CD4-positive, alpha-beta T cell (primary cell): ENCODE measurements at regions not wholly inside any gene's neighbourhood (a gene's known extent, or its start where the extent isn't known, plus 50 kb on each side); places are given as distances from the start of the nearest gene placed in this dataset.

Experiments used
- ATAC-seq: fragments of 200-7000 bp; cut with Tn5 transposase; one replicate; pipeline ENCODE4 v1.10.0; 2022; ENCODE audit warnings: mild to moderate bottlenecking; ENCODE audit not compliant: poor library complexity
- CTCF ChIA-PET: fragments of 350-600 bp; sonication (Branson Sonifier 250); formaldehyde crosslinking; loops from one replicate; lab custom pipeline; 2021; ENCODE audit warnings: antibody characterized with exemption, inconsistent platforms; lab: Charles Lee
- POLR2A ChIA-PET: fragments of 350-600 bp; sonication (Branson Sonifier 250); formaldehyde crosslinking; loops from one replicate; lab custom pipeline; 2021; ENCODE audit warnings: antibody characterized with exemption, inconsistent platforms; lab: Charles Lee
- DNase-seq, 14 experiments: peaks; one replicate each; pipeline ENCODE4 v3.0.0-alpha.2; 2013 to 2020; ENCODE audit warnings: mixed read lengths in 2 of 14
- H3K27ac ChIP-seq, 2 donors: one replicate each; pipeline versions ENCODE4 v1.5.1 to v1.7.0; 2013; ENCODE audit warnings: low read length in 2 of 2, low read depth in 1 of 2, mild to moderate bottlenecking in 1 of 2
- H3K27me3 ChIP-seq, 2 experiments: 1 replicate in 1 of 2; 2 replicates in 1 of 2; pipeline versions ENCODE4 v1.6.1 to v1.7.0; 2013; ENCODE audit warnings: low read length in 2 of 2, control low read depth in 1 of 2, mild to moderate bottlenecking in 1 of 2, moderate library complexity in 1 of 2; ENCODE audit not compliant: insufficient read depth in 2 of 2, control insufficient read depth in 1 of 2
- H3K36me3 ChIP-seq: one replicate; pipeline ENCODE4 v1.6.1; 2013; ENCODE audit warnings: low read length, control low read depth; ENCODE audit not compliant: insufficient read depth
- H3K4me1 ChIP-seq: one replicate; pipeline ENCODE4 v1.6.1; 2013; ENCODE audit warnings: low read length, control low read depth; ENCODE audit not compliant: insufficient read depth
- H3K4me3 ChIP-seq: one replicate; pipeline ENCODE4 v1.5.1; 2013; ENCODE audit warnings: mild to moderate bottlenecking, low read length, moderate library complexity
- H3K9me3 ChIP-seq, 2 experiments: 1 replicate in 1 of 2; 2 replicates in 1 of 2; pipeline versions ENCODE4 v1.6.1 to v1.7.0; 2013; ENCODE audit warnings: low read length in 2 of 2, mild to moderate bottlenecking in 2 of 2, control low read depth in 1 of 2, moderate library complexity in 1 of 2; ENCODE audit not compliant: control insufficient read depth in 1 of 2, insufficient read depth in 1 of 2
- H3K27ac Mint-ChIP-seq: one replicate; pipeline ENCODE4 v1.8.0; 2020; ENCODE audit warnings: mixed read lengths
- H3K27me3 Mint-ChIP-seq: one replicate; pipeline ENCODE4 v1.8.0; 2021; ENCODE audit warnings: mixed read lengths
- H3K36me3 Mint-ChIP-seq: one replicate; pipeline ENCODE4 v1.8.0; 2021; ENCODE audit warnings: low read depth, mixed read lengths
- H3K4me1 Mint-ChIP-seq: one replicate; pipeline ENCODE4 v1.8.0; 2021; ENCODE audit warnings: low read depth, mixed read lengths
- H3K4me3 Mint-ChIP-seq: one replicate; pipeline ENCODE4 v1.8.0; 2020; ENCODE audit warnings: mild to moderate bottlenecking, mixed read lengths
- H3K9me3 Mint-ChIP-seq: one replicate; pipeline ENCODE4 v1.8.0; 2020; ENCODE audit warnings: mixed read lengths
- intact Hi-C, 2 experiments: fragments of 100-400 bp; cut with DNase I in 1 of 2; cut with micrococcal nuclease in 1 of 2; formaldehyde crosslinking; loops; one replicate each; pipeline versions ENCODE4 v1.15.1 to v1.9.0; 2023 to 2025; cut with DNase I, micrococcal nuclease
- TF ChIP-seq, protein P1 (sequence below): fragments of 200-600 bp; IDR thresholded peaks from one replicate; pipeline ENCODE4 v1.8.0; 2022; ENCODE audit warnings: antibody characterized with exemption, mild to moderate bottlenecking

DNA sequence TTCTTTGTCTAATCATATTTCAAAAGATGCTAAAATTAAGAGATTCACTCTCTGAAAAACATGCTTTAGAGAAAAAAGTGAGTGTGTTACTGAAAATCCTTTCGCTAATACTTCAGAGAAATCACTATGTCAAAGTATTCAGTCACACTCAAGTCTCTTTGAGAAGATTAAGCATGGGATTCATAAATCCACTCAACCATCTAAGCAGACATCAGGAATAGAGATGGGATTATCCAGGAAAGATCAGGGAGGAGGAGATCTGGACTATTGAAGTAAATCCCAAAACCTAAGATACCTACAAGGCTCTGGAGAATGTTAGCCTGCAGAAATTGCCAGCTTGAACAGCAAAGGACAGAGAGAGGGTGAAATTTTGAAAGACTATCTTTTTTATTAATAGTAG, 317.2 kb upstream of the ACO1 start:
- no peak overlapping the region for H3K27ac Mint-ChIP-seq
- no peak for ATAC-seq
- no peaks in the 10 kb centered on the region for H3K36me3 Mint-ChIP-seq
- H3K4me3 Mint-ChIP-seq: no peak overlapping the region
- H3K9me3 Mint-ChIP-seq: no peaks in the 10 kb centered on the region
- CTCF ChIA-PET: no interaction called here
- H3K27me3 ChIP-seq: no peaks in the 10 kb centered on the region
- no peaks in the 10 kb centered on the region for H3K4me1 Mint-ChIP-seq
- H3K27me3 Mint-ChIP-seq: no peaks in the 10 kb centered on the region
- H3K4me3 ChIP-seq: no peak overlapping the region
- no peaks in the 10 kb centered on the region for H3K4me1 ChIP-seq
- H3K9me3 ChIP-seq: no peaks in the 10 kb centered on the region
- intact Hi-C loops: no loop called here
- H3K27ac ChIP-seq: no peak overlapping the region
- H3K36me3 ChIP-seq: no peaks in the 10 kb centered on the region
- POLR2A ChIA-PET: no interaction called here
- no peak for DNase-seq
- TF ChIP-seq, protein P1, sequence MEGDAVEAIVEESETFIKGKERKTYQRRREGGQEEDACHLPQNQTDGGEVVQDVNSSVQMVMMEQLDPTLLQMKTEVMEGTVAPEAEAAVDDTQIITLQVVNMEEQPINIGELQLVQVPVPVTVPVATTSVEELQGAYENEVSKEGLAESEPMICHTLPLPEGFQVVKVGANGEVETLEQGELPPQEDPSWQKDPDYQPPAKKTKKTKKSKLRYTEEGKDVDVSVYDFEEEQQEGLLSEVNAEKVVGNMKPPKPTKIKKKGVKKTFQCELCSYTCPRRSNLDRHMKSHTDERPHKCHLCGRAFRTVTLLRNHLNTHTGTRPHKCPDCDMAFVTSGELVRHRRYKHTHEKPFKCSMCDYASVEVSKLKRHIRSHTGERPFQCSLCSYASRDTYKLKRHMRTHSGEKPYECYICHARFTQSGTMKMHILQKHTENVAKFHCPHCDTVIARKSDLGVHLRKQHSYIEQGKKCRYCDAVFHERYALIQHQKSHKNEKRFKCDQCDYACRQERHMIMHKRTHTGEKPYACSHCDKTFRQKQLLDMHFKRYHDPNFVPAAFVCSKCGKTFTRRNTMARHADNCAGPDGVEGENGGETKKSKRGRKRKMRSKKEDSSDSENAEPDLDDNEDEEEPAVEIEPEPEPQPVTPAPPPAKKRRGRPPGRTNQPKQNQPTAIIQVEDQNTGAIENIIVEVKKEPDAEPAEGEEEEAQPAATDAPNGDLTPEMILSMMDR: no peak

DNA sequence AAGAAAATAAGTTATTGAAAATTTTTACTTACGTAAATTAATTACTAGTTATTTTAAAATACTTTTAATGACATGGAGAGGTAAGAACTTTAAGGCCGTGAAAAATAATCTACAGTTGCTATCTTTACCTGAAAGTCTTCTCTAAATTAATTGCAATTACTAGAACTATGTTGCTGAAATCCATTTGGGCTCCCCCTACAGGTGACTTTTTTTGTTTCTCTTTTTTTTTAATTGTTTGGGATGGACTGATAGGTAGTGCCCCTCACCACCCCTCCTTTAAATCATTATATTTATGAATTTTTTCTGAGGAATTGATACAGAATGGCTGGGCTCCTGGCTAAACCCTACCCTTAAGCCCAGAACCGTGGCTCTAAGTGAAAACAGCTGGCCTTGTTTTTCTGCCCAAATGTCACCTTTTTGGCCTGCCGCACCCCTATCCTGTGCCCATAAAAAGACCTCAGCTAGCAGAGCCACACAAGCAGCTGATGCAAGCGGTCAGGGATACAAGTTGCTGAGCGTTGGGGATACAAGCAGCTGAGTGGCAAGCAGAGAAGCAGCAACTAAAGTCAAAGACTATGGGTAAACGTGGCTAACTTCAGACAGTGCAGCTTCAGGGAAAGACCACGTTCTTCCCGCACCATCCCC, 315.2 kb upstream of the ACO1 start:
- H3K36me3 Mint-ChIP-seq: no peaks in the 10 kb centered on the region
- no peaks in the 10 kb centered on the region for H3K9me3 ChIP-seq
- POLR2A ChIA-PET: no interaction called here

DNA sequence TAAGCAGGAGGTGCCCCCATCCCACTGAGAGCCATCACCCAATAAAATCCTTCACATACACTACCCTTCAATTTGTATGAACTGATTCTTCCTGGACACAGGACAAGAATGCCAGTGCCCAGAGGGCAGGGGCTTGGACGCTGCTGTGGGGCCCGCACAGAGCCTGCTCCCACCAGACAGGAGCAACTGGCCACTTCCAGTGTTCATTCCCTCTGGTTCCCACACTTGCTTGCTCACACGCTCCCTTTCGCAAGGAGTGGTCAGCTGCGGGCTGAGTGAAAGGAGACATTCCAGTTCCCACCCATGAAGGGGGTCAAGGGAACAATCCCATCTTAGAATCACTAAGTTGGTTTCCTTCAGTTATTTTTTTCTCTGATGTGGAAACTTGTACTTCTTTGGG, 314.5 kb upstream of the ACO1 start:
- Histone ChIP-seq H3K27me3 (no peaks in the 10 kb centered on the region), H3K9me3 (no peaks in the 10 kb centered on the region), H3K36me3 (no peaks in the 10 kb centered on the region), H3K4me1 (no peaks in the 10 kb centered on the region), H3K4me3 (no peak overlapping the region), H3K27ac (no peak overlapping the region)
- intact Hi-C loops: no loop called here
- TF ChIP-seq, protein P1: no peak
- Mint-ChIP-seq H3K27me3 (no peaks in the 10 kb centered on the region), H3K4me1 (no peaks in the 10 kb centered on the region), H3K9me3 (peaks cover 2% of the 10 kb centered on the region), H3K36me3 (no peaks in the 10 kb centered on the region), H3K27ac (no peak overlapping the region), H3K4me3 (no peak overlapping the region)
- POLR2A ChIA-PET: no interaction called here
- DNase-seq (no peak), ATAC-seq (no peak)
- CTCF ChIA-PET: no interaction called here

More for the DNA sequence above, 315.2 kb upstream of the ACO1 start:
- CTCF ChIA-PET: no interaction called here
- intact Hi-C loops: no loop called here
- no peak overlapping the region for H3K4me3 Mint-ChIP-seq
- H3K4me1 ChIP-seq: no peaks in the 10 kb centered on the region
- H3K27me3 Mint-ChIP-seq: no peaks in the 10 kb centered on the region
- no peaks in the 10 kb centered on the region for H3K4me1 Mint-ChIP-seq
- DNase-seq (no peak), ATAC-seq (no peak)
- no peak overlapping the region for H3K27ac Mint-ChIP-seq
- no peak overlapping the region for H3K27ac ChIP-seq
- TF ChIP-seq, protein P1: peak; percentile 26
- no peaks in the 10 kb centered on the region for H3K9me3 Mint-ChIP-seq
- H3K27me3 ChIP-seq: no peaks in the 10 kb centered on the region
- H3K36me3 ChIP-seq: no peaks in the 10 kb centered on the region
- no peak overlapping the region for H3K4me3 ChIP-seq
